ENCODE measurements at regions not wholly inside any gene's neighbourhood (a gene's known extent, or its start where the extent isn't known, plus 50 kb on each side); places are given as distances from the start of the nearest gene placed in this dataset.

GRCh38 chr18:60740313-60740712 lies 367.7 kb upstream of the MC4R start:
- no peak overlapping the region for H2BK5ac ChIP-seq (ENCODE audit: insufficient read length, low read length)
- no peaks in the 10 kb centered on the region for H3K79me2 ChIP-seq (ENCODE audit: insufficient read depth, low read length)
- no CpG with 5 or more reads among the region's 8 CpGs for WGBS (ENCODE audit: extremely low coverage, insufficient read length, low lambda C conversion rate)
- H3K56ac ChIP-seq (ENCODE audit: insufficient read length, low read depth, low read length): no peak overlapping the region
- no peak overlapping the region for H2BK20ac ChIP-seq (ENCODE audit: low read depth, low read length, poor library complexity, severe bottlenecking)
- H2BK120ac ChIP-seq (ENCODE audit: low read depth, low read length, poor library complexity, severe bottlenecking): no peak overlapping the region
- no peak for DNase-seq
- H3K9ac ChIP-seq (ENCODE audit: extremely low read depth, insufficient read length, low read length): no peak overlapping the region
- Mint-ChIP-seq H3K27ac (no peak overlapping the region), H3K4me1 (no peaks in the 10 kb centered on the region), H3K9me3 (no peaks in the 10 kb centered on the region), H3K27me3 (ENCODE audit: low read depth) (no peaks in the 10 kb centered on the region; the same call in none of the 2 replicates), H3K4me3 (no peak overlapping the region), H3K36me3 (ENCODE audit: insufficient read depth in 1 of 3, low read depth in 3 of 3) (no peaks in the 10 kb centered on the region)
- H3K27me3 ChIP-seq (ENCODE audit: insufficient read depth, low read length): no peaks in the 10 kb centered on the region
- H3K4ac ChIP-seq (ENCODE audit: low read depth, low read length): no peak overlapping the region
- no peak overlapping the region for H3K18ac ChIP-seq (ENCODE audit: insufficient read length, low read depth, low read length)
- no peak overlapping the region for H2AK5ac ChIP-seq (ENCODE audit: insufficient read length, low read length)
- no peak overlapping the region for H4K8ac ChIP-seq (replicated peaks; ENCODE audit: insufficient read length, low read depth, low read length)
- no peak overlapping the region for H2AFZ ChIP-seq (ENCODE audit: low read length)
- H4K5ac ChIP-seq (ENCODE audit: insufficient read length, low read depth, low read length): no peak overlapping the region
- H3K23me2 ChIP-seq (ENCODE audit: insufficient read length, low read depth, low read length, poor library complexity, severe bottlenecking): no peaks in the 10 kb centered on the region
- no peak overlapping the region for H3K27ac ChIP-seq (ENCODE audit: insufficient read length, low read depth, low read length)
- no peak overlapping the region for H3K4me2 ChIP-seq (ENCODE audit: insufficient read depth, insufficient read length, low read length)
- no peak overlapping the region for H2BK12ac ChIP-seq (ENCODE audit: insufficient read length, low read depth, low read length)
- no peak overlapping the region for H2BK15ac ChIP-seq (ENCODE audit: low read depth, low read length)
- TF ChIP-seq CTCF (conservative IDR thresholded peaks at IDR 0.05): no peak
- no peaks in the 10 kb centered on the region for H4K20me1 ChIP-seq (ENCODE audit: control insufficient read depth, insufficient read depth, insufficient read length)
- H4K91ac ChIP-seq (ENCODE audit: insufficient read length, low read depth, low read length): no peak overlapping the region
- H3K79me1 ChIP-seq (ENCODE audit: insufficient read depth, low read depth, low read length, poor library complexity, severe bottlenecking): no peaks in the 10 kb centered on the region
- no peak overlapping the region for H3K14ac ChIP-seq (ENCODE audit: insufficient read depth, low read length)
- no peaks in the 10 kb centered on the region for H3K4me1 ChIP-seq (ENCODE audit: insufficient read depth, low read length)
- H3K9me3 ChIP-seq (ENCODE audit: control insufficient read depth, low read depth, low read length): no peaks in the 10 kb centered on the region
- no peak overlapping the region for H3K23ac ChIP-seq (ENCODE audit: insufficient read length, low read depth, low read length)
- no peak overlapping the region for H3T11ph ChIP-seq (ENCODE audit: low read length)
